ENCODE measurements at regions not wholly inside any gene's neighbourhood (a gene's known extent, or its start where the extent isn't known, plus 50 kb on each side); places are given as distances from the start of the nearest gene placed in this dataset.

GRCh38 chr1:103230061-103230460 lies 121.7 kb upstream of the COL11A1 start:
- ChIA-PET CTCF (no interaction called here), POLR2A (no interaction called here)
- no peak overlapping the region for H3K4me3 ChIP-seq (ENCODE audit: low read depth, low read length)
- TF ChIP-seq, protein P1, sequence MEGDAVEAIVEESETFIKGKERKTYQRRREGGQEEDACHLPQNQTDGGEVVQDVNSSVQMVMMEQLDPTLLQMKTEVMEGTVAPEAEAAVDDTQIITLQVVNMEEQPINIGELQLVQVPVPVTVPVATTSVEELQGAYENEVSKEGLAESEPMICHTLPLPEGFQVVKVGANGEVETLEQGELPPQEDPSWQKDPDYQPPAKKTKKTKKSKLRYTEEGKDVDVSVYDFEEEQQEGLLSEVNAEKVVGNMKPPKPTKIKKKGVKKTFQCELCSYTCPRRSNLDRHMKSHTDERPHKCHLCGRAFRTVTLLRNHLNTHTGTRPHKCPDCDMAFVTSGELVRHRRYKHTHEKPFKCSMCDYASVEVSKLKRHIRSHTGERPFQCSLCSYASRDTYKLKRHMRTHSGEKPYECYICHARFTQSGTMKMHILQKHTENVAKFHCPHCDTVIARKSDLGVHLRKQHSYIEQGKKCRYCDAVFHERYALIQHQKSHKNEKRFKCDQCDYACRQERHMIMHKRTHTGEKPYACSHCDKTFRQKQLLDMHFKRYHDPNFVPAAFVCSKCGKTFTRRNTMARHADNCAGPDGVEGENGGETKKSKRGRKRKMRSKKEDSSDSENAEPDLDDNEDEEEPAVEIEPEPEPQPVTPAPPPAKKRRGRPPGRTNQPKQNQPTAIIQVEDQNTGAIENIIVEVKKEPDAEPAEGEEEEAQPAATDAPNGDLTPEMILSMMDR (IDR thresholded peaks at IDR 0.05; ENCODE audit: insufficient read depth, low read length, missing control alignments), result no peak
- DNase-seq (ENCODE audit: low read depth, low spot score), result no peak

- DNase-seq (ENCODE audit: low read depth, low spot score), result peak; percentile 86
- POLR2A ChIA-PET, result interaction anchor here (0.6 to 1.7 kb wide), 2 partner anchors 23 to 369 kb away, joined by 3 to 4 read pairs; no protein-coding TSS in a partner anchor
- no peak overlapping the region for H3K4me3 ChIP-seq (ENCODE audit: low read depth, low read length)
- CTCF ChIA-PET, result no interaction called here
- TF ChIP-seq, protein P1 (IDR thresholded peaks at IDR 0.05; ENCODE audit: insufficient read depth, low read length, missing control alignments), result no peak
Observed at GRCh38 chr1:103220631-103221041, 112.3 kb upstream of the COL11A1 start.

- ChIA-PET CTCF (no interaction called here), POLR2A (interaction anchor here (0.7 kb wide), 1 partner anchor 110 kb away, joined by 4 read pairs; the partner anchor contains the start of gene COL11A1)
- DNase-seq (ENCODE audit: low read depth, low spot score), result no peak
- no peak overlapping the region for H3K4me3 ChIP-seq (ENCODE audit: low read depth, low read length)
- TF ChIP-seq, protein P1 (IDR thresholded peaks at IDR 0.05; ENCODE audit: insufficient read depth, low read length, missing control alignments), result no peak
Observed at GRCh38 chr1:103218821-103219220, 110.5 kb upstream of the COL11A1 start.

DNA sequence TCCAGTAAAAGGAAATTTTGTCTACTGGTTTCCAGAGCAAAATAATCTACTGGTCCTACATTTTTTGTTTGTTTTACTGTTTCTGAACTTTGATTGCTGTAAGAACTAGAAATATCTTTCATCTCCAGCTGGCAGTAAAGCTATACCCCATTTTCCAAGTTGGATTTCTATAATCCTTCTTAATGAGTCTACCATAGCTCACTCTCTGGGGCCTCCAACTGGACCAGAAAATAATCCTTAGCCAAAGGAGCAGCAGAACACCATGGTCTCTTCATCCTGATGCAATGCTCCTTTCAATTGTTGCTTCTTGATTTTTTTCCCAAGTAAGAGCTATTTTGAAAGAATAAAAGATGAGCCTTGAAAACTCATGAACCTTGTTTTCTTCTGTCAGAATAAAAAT lies 110.0 kb upstream of the COL11A1 start:
- no peak for DNase-seq (ENCODE audit: low read depth, low spot score)
- ChIA-PET CTCF (no interaction called here), POLR2A (no interaction called here)
- no peak overlapping the region for H3K4me3 ChIP-seq (ENCODE audit: low read depth, low read length)
- TF ChIP-seq, protein P1 (IDR thresholded peaks at IDR 0.05; ENCODE audit: insufficient read depth, low read length, missing control alignments), result no peak

DNA sequence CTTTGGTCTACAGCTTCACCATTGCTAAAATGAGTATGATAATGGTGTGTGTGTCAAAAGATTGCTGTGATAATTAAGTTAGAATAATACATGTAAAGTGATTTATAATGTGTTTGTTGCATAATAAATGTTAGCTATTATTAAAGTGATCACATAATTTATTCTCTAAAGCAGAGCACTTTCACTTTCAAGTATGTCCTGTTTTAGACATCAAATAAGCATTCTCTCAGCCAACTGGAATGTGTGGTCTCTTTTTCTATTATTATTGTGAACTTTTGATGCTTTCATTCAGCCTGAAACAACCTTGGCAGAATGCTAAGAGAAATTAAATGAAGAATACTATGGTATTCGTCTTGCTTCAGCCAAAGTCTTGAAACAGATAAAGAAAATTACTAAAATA lies 102.8 kb upstream of the COL11A1 start:
- no peak for DNase-seq (ENCODE audit: low read depth, low spot score)
- ChIA-PET POLR2A (no interaction called here), CTCF (no interaction called here)
- H3K4me3 ChIP-seq (ENCODE audit: low read depth, low read length), result no peak overlapping the region
- TF ChIP-seq, protein P1 (IDR thresholded peaks at IDR 0.05; ENCODE audit: insufficient read depth, low read length, missing control alignments), result no peak

DNA sequence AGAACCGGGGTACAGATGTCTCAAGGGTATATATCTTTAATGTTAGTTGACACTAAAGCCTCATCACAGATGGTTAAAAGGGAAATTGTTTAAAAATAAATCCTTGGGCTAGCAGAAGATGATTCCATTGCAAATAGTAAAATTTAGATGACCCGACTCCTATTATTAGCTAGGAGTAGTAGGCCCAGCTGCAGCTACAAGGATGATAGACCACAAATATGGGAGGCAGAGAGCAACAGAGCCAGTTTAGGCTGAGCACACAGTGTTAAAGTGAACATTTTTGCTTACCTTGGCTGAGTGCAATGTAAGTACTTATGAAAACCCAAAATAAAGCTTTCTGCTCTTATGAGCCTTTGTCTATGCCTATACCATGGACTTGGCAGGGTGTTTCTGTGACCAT lies 100.5 kb upstream of the COL11A1 start:
- no peak for DNase-seq (ENCODE audit: low read depth, low spot score)
- ChIA-PET CTCF (interaction anchor here (1.2 kb wide), 1 partner anchor 11 kb away, joined by 3 read pairs; no protein-coding TSS in a partner anchor), POLR2A (no interaction called here)
- TF ChIP-seq, protein P1 (IDR thresholded peaks at IDR 0.05; ENCODE audit: insufficient read depth, low read length, missing control alignments), result no peak
- no peak overlapping the region for H3K4me3 ChIP-seq (ENCODE audit: low read depth, low read length)

All from AG04449 (cell line).